ENCODE measurements at regions not wholly inside any gene's neighbourhood (a gene's known extent, or its start where the extent isn't known, plus 50 kb on each side); places are given as distances from the start of the nearest gene placed in this dataset.

DNA sequence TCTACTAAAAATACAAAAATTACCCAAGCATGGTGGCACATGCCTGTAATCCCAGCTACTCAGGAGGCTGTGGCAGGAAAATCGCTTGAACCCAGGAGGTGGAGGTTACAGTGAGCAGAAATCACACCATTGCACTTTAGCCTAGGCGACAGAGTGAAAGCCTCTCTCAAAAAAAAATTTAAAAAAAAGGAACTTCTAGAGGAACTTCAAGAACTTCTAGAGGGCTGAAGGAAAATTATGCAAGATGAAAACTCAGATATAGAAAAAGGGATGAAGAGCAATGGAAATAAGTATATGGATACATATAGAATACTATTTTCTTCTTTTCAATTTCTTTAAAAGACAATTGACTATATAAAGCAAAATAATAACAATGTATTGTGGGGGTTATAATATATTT, 51.2 kb upstream of the PRR5 start:
- Histone ChIP-seq H2AFZ (ENCODE audit: low read depth, low read length) (no peak overlapping the region), H3K4me3 (no peak overlapping the region), H3K36me3 (ENCODE audit: control insufficient read depth, insufficient read depth, low read length) (no peaks in the 10 kb centered on the region), H3K4me2 (ENCODE audit: insufficient read depth, low read length) (no peak overlapping the region), H4K20me1 (replicated peaks; ENCODE audit: control insufficient read depth, insufficient read depth, low read length) (no peaks in the 10 kb centered on the region), H3K27ac (ENCODE audit: extremely low read depth, low read depth, low read length) (no peak overlapping the region), H3K4me1 (replicated peaks in 1 of 2; ENCODE audit: control insufficient read depth in 2 of 2, insufficient read depth in 2 of 2, low read length in 2 of 2) (peaks cover 0 to under 1% of the 10 kb centered on the region in 2 experiments; a peak in 1 of 5 replicates), H3K9me1 (ENCODE audit: control insufficient read depth, insufficient read depth, low read length) (no peaks in the 10 kb centered on the region), H3K79me2 (ENCODE audit: control insufficient read depth, insufficient read depth, low read length) (no peaks in the 10 kb centered on the region), H3K9ac (ENCODE audit: insufficient read depth in 1 of 2, low read depth in 2 of 2, low read length in 2 of 2) (no peak overlapping the region), H3K27me3 (ENCODE audit: control insufficient read depth in 2 of 2, insufficient read depth in 2 of 2, low read length in 2 of 2) (peaks cover 0 to 19% of the 10 kb centered on the region in 2 experiments; a peak in 2 of 5 replicates), H3K9me3 (replicated peaks; ENCODE audit: control insufficient read depth, insufficient read depth, low read depth, low read length) (no peaks in the 10 kb centered on the region)
- intact Hi-C loops (cut with micrococcal nuclease), result no loop called here
- in situ Hi-C loops (cut with MboI), result no loop called here
- BruUV-seq (replicated peaks), result no TSS peak
- 0% methylated on average over 1 of the region's 2 CpGs for WGBS (ENCODE audit: insufficient coverage, low coverage, missing lambda C conversion rate)
- ATAC-seq (no peak), FAIRE-seq (no peak), DNase-seq (ENCODE audit: extremely low read depth in 1 of 4, low spot score in 3 of 4) (no peak)
- POLR2A ChIA-PET, result no interaction called here
- CTCF ChIA-PET (ENCODE audit: low intra/inter-chr PET ratio), result interaction anchor here (0.6 kb wide), 1 partner anchor 767 kb away, joined by 3 read pairs; no protein-coding TSS in a partner anchor
- TF ChIP-seq SNAPC5 (CRISPR knock-in tag; IDR thresholded peaks at IDR 0.05) (no peak), ZNF124 (CRISPR knock-in tag; IDR thresholded peaks at IDR 0.05) (no peak), MAFF (IDR thresholded peaks at IDR 0.05; ENCODE audit: low read length) (no peak), SREBF1 (IDR thresholded peaks at IDR 0.05; ENCODE audit: borderline replicate concordance, low read depth, low read length) (no peak), MAFK (IDR thresholded peaks at IDR 0.05; ENCODE audit: low read length) (no peak), BCLAF1 (IDR thresholded peaks at IDR 0.05; ENCODE audit: borderline replicate concordance in 1 of 2, control insufficient read depth in 1 of 2, low read depth in 2 of 2, low read length in 1 of 2) (no peak)
- TF ChIP-seq, protein P1, sequence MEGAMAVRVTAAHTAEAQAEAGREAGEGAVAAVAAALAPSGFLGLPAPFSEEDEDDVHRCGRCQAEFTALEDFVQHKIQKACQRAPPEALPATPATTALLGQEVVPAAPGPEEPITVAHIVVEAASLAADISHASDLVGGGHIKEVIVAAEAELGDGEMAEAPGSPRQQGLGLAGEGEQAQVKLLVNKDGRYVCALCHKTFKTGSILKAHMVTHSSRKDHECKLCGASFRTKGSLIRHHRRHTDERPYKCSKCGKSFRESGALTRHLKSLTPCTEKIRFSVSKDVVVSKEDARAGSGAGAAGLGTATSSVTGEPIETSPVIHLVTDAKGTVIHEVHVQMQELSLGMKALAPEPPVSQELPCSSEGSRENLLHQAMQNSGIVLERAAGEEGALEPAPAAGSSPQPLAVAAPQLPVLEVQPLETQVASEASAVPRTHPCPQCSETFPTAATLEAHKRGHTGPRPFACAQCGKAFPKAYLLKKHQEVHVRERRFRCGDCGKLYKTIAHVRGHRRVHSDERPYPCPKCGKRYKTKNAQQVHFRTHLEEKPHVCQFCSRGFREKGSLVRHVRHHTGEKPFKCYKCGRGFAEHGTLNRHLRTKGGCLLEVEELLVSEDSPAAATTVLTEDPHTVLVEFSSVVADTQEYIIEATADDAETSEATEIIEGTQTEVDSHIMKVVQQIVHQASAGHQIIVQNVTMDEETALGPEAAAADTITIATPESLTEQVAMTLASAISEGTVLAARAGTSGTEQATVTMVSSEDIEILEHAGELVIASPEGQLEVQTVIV (CRISPR knock-in tag; IDR thresholded peaks at IDR 0.05; ENCODE audit: borderline replicate concordance), result no peak

Measured in K562 (cell line).